SK-N-SH treated with all-trans-retinoic acid at 6 μM for 48 hours (cell line): ENCODE measurements at regions not wholly inside any gene's neighbourhood (a gene's known extent, or its start where the extent isn't known, plus 50 kb on each side); places are given as distances from the start of the nearest gene placed in this dataset.

Experiments used
- ATAC-seq: fragments of 200-7000 bp; cut with Tn5 transposase; 3 replicates; pipeline ENCODE4 v1.9.1; 2020; ENCODE audit warnings: mild to moderate bottlenecking, moderate library complexity
- ARNTL ChIP-seq: fragments of 450-650 bp; formaldehyde crosslinking; IDR thresholded peaks from 2 replicates; pipeline ENCODE4 v1.5.0; 2020; ENCODE audit warnings: low read depth, mild to moderate bottlenecking, moderate library complexity, borderline replicate concordance
- BACH2 ChIP-seq: fragments of 250-450 bp; sonication (Bioruptor Pico); IDR thresholded peaks from 2 replicates; pipeline ENCODE4 v1.9.0; 2021; ENCODE audit warnings: mild to moderate bottlenecking, borderline replicate concordance
- CSDC2 ChIP-seq: fragments of 250-450 bp; sonication (Bioruptor Pico); IDR thresholded peaks from 2 replicates; pipeline ENCODE4 v1.5.0; 2020; ENCODE audit warnings: mild to moderate bottlenecking, moderate library complexity
- GLIS3 ChIP-seq: fragments of 250-450 bp; sonication (Bioruptor Pico); IDR thresholded peaks from 2 replicates; pipeline ENCODE4 v1.5.0; 2020; ENCODE audit warnings: mild to moderate bottlenecking, moderate library complexity
- ISL1 ChIP-seq: fragments of 250-450 bp; sonication (Bioruptor Pico); IDR thresholded peaks from 2 replicates; pipeline ENCODE4 v2.1.2; 2022; ENCODE audit warnings: mild to moderate bottlenecking, moderate library complexity
- OSR1 ChIP-seq: fragments of 250-450 bp; sonication (Bioruptor Pico); IDR thresholded peaks from 2 replicates; pipeline ENCODE4 v1.8.0; 2022; ENCODE audit warnings: moderate library complexity, mild to moderate bottlenecking, inconsistent platforms
- PPARA ChIP-seq: fragments of 250-450 bp; sonication (Bioruptor Pico); IDR thresholded peaks from 2 replicates; pipeline ENCODE4 v1.5.0; 2020; ENCODE audit warnings: mild to moderate bottlenecking, borderline replicate concordance
- RARB ChIP-seq: fragments of 250-450 bp; sonication (Bioruptor Pico); IDR thresholded peaks from 2 replicates; pipeline ENCODE4 v1.8.0; 2021; ENCODE audit warnings: mild to moderate bottlenecking, moderate library complexity
- SNAI2 ChIP-seq: fragments of 250-450 bp; sonication (Bioruptor Pico); IDR thresholded peaks from 2 replicates; pipeline ENCODE4 v1.5.0; 2020; ENCODE audit warnings: mild to moderate bottlenecking, moderate library complexity
- TCF4 ChIP-seq: fragments of 250-450 bp; sonication (Bioruptor Pico); IDR thresholded peaks from 2 replicates; pipeline ENCODE4 v1.8.0; 2021; ENCODE audit warnings: mild to moderate bottlenecking, moderate library complexity, borderline replicate concordance
- TOX ChIP-seq: fragments of 250-450 bp; sonication (Bioruptor Pico); IDR thresholded peaks from 2 replicates; pipeline ENCODE4 v1.8.0; 2021; ENCODE audit warnings: mild to moderate bottlenecking, moderate library complexity, borderline replicate concordance
- ZC3H10 ChIP-seq: fragments of 250-450 bp; sonication (Bioruptor Pico); IDR thresholded peaks from 2 replicates; pipeline ENCODE4 v1.5.1; 2021; ENCODE audit warnings: mild to moderate bottlenecking, moderate library complexity
- ZFP3 ChIP-seq: fragments of 250-450 bp; sonication (Bioruptor Pico); IDR thresholded peaks from 2 replicates; pipeline ENCODE4 v1.5.0; 2020; ENCODE audit warnings: mild to moderate bottlenecking, moderate library complexity
- ZFP30 ChIP-seq: fragments of 450-650 bp; formaldehyde crosslinking; IDR thresholded peaks from 2 replicates; pipeline ENCODE4 v1.5.0; 2022; ENCODE audit warnings: mild to moderate bottlenecking, moderate library complexity
- ZNF565 ChIP-seq: fragments of 450-650 bp; formaldehyde crosslinking; conservative IDR thresholded peaks from 2 replicates; pipeline ENCODE4 v1.5.0; 2020; ENCODE audit warnings: low read depth, mild to moderate bottlenecking, moderate library complexity
- ZNF70 ChIP-seq: fragments of 450-650 bp; formaldehyde crosslinking; IDR thresholded peaks from 2 replicates; pipeline ENCODE4 v1.5.0; 2020; ENCODE audit warnings: mild to moderate bottlenecking, moderate library complexity
- ZNF8 ChIP-seq: fragments of 450-650 bp; formaldehyde crosslinking; IDR thresholded peaks from 2 replicates; pipeline ENCODE4 v1.5.0; 2020; ENCODE audit warnings: mild to moderate bottlenecking, moderate library complexity
- TF ChIP-seq, protein P1 (sequence below): fragments of 250-450 bp; sonication (Bioruptor Pico); IDR thresholded peaks from 2 replicates; pipeline ENCODE4 v1.5.1; 2020; ENCODE audit warnings: low read depth, mild to moderate bottlenecking, moderate library complexity
- TF ChIP-seq, protein P2 (sequence below): fragments of 250-450 bp; sonication (Bioruptor Pico); IDR thresholded peaks from 2 replicates; pipeline ENCODE4 v1.5.1; 2021; ENCODE audit warnings: mild to moderate bottlenecking, moderate library complexity
- TF ChIP-seq, protein P3 (sequence below): fragments of 250-450 bp; sonication (Bioruptor Pico); IDR thresholded peaks from 2 replicates; pipeline ENCODE4 v1.8.0; 2020; ENCODE audit warnings: mild to moderate bottlenecking, moderate library complexity, borderline replicate concordance
- TF ChIP-seq, protein P4 (sequence below): fragments of 250-450 bp; sonication (Bioruptor Pico); IDR thresholded peaks from 2 replicates; pipeline ENCODE4 v1.8.0; 2021; ENCODE audit warnings: low read depth, mild to moderate bottlenecking, moderate library complexity, borderline replicate concordance
- TF ChIP-seq, protein P5 (sequence below): fragments of 250-450 bp; sonication (Bioruptor Pico); IDR thresholded peaks from 2 replicates; pipeline ENCODE4 v1.5.0; 2020; ENCODE audit warnings: mild to moderate bottlenecking, moderate library complexity

DNA sequence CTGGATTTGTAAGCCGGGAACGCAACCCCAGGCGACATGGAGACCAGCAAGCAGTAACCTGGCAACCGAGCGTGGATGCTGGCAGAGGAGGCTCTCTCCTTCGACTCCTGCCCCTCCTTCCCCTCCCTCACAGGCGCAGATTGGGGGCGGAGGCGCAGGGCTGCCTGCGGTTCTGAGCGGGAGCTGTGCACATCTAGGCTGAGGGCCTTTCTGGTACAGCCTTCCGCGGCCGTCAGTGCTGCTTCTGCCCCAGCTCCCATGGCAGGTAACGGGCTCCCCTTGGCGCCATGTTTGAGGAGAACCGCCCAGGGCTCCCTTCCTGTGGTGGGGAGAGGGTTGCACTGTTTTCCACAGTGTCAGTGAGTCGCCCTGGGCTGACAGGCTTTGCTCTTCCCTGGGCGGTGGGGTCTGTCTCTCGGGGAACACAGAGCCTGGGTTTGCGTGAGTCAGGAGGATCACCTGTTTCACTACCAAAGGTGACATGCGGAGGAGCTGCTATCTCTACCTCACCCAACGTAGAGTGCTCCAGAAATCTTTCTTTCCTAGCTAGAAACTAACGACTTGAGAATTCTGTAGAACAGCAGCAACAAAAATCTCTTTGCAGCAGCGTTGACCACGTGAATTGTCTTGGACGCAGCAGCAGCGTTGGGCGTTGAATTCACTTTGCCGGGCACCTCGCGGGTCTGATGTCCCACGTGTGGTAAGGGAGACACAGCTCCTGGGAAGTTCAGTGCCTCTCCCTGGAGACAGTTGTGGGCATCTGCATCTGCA is 154.8 kb upstream of the COBL start:
- no peak for ATAC-seq
- TF ChIP-seq, protein P1, sequence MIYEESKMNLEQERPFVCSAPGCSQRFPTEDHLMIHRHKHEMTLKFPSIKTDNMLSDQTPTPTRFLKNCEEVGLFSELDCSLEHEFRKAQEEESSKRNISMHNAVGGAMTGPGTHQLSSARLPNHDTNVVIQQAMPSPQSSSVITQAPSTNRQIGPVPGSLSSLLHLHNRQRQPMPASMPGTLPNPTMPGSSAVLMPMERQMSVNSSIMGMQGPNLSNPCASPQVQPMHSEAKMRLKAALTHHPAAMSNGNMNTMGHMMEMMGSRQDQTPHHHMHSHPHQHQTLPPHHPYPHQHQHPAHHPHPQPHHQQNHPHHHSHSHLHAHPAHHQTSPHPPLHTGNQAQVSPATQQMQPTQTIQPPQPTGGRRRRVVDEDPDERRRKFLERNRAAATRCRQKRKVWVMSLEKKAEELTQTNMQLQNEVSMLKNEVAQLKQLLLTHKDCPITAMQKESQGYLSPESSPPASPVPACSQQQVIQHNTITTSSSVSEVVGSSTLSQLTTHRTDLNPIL (CRISPR knock-in tag): no peak
- TF ChIP-seq ZFP3 (CRISPR knock-in tag) (no peak), RARB (CRISPR knock-in tag) (no peak), ARNTL (CRISPR knock-in tag) (no peak), BACH2 (no peak), SNAI2 (CRISPR knock-in tag) (no peak), ZFP30 (CRISPR knock-in tag) (no peak), ZNF70 (CRISPR knock-in tag) (no peak), ZNF565 (CRISPR knock-in tag) (no peak), GLIS3 (CRISPR knock-in tag) (no peak), TOX (CRISPR knock-in tag) (no peak), TCF4 (no peak), PPARA (no peak), OSR1 (CRISPR knock-in tag) (no peak), ZNF8 (no peak), ISL1 (CRISPR knock-in tag) (no peak)
- TF ChIP-seq, protein P2, sequence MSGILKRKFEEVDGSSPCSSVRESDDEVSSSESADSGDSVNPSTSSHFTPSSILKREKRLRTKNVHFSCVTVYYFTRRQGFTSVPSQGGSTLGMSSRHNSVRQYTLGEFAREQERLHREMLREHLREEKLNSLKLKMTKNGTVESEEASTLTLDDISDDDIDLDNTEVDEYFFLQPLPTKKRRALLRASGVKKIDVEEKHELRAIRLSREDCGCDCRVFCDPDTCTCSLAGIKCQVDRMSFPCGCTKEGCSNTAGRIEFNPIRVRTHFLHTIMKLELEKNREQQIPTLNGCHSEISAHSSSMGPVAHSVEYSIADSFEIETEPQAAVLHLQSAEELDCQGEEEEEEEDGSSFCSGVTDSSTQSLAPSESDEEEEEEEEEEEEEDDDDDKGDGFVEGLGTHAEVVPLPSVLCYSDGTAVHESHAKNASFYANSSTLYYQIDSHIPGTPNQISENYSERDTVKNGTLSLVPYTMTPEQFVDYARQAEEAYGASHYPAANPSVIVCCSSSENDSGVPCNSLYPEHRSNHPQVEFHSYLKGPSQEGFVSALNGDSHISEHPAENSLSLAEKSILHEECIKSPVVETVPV (CRISPR knock-in tag): no peak
- TF ChIP-seq, protein P3, sequence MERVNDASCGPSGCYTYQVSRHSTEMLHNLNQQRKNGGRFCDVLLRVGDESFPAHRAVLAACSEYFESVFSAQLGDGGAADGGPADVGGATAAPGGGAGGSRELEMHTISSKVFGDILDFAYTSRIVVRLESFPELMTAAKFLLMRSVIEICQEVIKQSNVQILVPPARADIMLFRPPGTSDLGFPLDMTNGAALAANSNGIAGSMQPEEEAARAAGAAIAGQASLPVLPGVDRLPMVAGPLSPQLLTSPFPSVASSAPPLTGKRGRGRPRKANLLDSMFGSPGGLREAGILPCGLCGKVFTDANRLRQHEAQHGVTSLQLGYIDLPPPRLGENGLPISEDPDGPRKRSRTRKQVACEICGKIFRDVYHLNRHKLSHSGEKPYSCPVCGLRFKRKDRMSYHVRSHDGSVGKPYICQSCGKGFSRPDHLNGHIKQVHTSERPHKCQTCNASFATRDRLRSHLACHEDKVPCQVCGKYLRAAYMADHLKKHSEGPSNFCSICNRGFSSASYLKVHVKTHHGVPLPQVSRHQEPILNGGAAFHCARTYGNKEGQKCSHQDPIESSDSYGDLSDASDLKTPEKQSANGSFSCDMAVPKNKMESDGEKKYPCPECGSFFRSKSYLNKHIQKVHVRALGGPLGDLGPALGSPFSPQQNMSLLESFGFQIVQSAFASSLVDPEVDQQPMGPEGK: no peak
- TF ChIP-seq, protein P4, sequence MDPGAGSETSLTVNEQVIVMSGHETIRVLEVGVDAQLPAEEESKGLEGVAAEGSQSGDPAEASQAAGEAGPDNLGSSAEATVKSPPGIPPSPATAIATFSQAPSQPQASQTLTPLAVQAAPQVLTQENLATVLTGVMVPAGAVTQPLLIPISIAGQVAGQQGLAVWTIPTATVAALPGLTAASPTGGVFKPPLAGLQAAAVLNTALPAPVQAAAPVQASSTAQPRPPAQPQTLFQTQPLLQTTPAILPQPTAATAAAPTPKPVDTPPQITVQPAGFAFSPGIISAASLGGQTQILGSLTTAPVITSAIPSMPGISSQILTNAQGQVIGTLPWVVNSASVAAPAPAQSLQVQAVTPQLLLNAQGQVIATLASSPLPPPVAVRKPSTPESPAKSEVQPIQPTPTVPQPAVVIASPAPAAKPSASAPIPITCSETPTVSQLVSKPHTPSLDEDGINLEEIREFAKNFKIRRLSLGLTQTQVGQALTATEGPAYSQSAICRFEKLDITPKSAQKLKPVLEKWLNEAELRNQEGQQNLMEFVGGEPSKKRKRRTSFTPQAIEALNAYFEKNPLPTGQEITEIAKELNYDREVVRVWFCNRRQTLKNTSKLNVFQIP: no peak
- TF ChIP-seq, protein P5, sequence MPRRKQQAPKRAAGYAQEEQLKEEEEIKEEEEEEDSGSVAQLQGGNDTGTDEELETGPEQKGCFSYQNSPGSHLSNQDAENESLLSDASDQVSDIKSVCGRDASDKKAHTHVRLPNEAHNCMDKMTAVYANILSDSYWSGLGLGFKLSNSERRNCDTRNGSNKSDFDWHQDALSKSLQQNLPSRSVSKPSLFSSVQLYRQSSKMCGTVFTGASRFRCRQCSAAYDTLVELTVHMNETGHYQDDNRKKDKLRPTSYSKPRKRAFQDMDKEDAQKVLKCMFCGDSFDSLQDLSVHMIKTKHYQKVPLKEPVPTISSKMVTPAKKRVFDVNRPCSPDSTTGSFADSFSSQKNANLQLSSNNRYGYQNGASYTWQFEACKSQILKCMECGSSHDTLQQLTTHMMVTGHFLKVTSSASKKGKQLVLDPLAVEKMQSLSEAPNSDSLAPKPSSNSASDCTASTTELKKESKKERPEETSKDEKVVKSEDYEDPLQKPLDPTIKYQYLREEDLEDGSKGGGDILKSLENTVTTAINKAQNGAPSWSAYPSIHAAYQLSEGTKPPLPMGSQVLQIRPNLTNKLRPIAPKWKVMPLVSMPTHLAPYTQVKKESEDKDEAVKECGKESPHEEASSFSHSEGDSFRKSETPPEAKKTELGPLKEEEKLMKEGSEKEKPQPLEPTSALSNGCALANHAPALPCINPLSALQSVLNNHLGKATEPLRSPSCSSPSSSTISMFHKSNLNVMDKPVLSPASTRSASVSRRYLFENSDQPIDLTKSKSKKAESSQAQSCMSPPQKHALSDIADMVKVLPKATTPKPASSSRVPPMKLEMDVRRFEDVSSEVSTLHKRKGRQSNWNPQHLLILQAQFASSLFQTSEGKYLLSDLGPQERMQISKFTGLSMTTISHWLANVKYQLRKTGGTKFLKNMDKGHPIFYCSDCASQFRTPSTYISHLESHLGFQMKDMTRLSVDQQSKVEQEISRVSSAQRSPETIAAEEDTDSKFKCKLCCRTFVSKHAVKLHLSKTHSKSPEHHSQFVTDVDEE (CRISPR knock-in tag): no peak

DNA sequence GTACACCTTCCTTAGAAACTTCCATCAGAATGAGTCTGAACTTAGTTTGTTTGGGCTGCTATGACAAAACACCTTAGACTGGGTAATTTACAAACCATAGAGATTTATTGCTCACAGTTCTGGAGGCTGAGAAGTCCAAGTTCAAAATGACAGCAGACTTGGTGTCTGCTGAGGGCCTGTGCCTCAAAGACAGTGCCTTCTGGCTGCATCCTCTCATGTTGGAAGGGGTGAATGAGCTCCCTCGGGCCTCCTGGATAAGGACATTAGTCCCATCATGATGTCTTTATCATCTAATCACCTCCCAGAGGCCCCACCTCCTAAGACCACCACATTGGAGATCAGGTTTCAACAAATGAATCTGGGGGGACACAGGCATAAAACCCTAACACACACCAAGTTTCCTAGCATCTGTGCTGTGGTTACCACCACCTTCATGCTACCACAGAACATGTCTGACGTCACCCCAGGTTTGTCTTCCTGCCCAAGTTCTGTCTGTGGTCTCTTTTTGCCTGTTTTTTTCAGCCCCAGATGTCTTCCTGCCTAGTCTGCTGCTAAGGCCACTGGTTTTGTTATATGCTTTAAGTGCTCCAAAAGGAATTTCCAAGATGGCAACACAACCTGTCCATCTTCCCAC is 150.9 kb upstream of the COBL start:
- ATAC-seq: no peak
- TF ChIP-seq, protein P2 (CRISPR knock-in tag): no peak
- TF ChIP-seq SNAI2 (CRISPR knock-in tag): no peak
- TF ChIP-seq TCF4: no peak
- TF ChIP-seq ZNF8: no peak
- no peak for TF ChIP-seq CSDC2 (CRISPR knock-in tag)
- no peak for TF ChIP-seq BACH2
- no peak for TF ChIP-seq ZFP3 (CRISPR knock-in tag)
- no peak for TF ChIP-seq ISL1 (CRISPR knock-in tag)
- TF ChIP-seq ZC3H10 (CRISPR knock-in tag): no peak
- no peak for TF ChIP-seq ZFP30 (CRISPR knock-in tag)
- TF ChIP-seq RARB (CRISPR knock-in tag): no peak
- TF ChIP-seq, protein P1 (CRISPR knock-in tag): no peak
- no peak for TF ChIP-seq ARNTL (CRISPR knock-in tag)
- TF ChIP-seq, protein P5 (CRISPR knock-in tag): no peak
- TF ChIP-seq PPARA: no peak
- TF ChIP-seq GLIS3 (CRISPR knock-in tag): no peak
